B cell (primary cell): ENCODE measurements at regions not wholly inside any gene's neighbourhood (a gene's known extent, or its start where the extent isn't known, plus 50 kb on each side); places are given as distances from the start of the nearest gene placed in this dataset.

Experiments used
- ATAC-seq: fragments of 200-7000 bp; cut with Tn5 transposase; one replicate; pipeline ENCODE4 v1.10.0; 2021; ENCODE audit warnings: low read depth, mild to moderate bottlenecking, moderate number of reproducible peaks, moderate library complexity
- CTCF ChIA-PET: fragments of 350-600 bp; sonication (Branson Sonifier 250); formaldehyde crosslinking; loops from one replicate; lab custom pipeline; 2021; ENCODE audit warnings: antibody characterized with exemption, inconsistent platforms; lab: Charles Lee
- POLR2A ChIA-PET: fragments of 350-600 bp; sonication (Branson Sonifier 250); formaldehyde crosslinking; loops from one replicate; lab custom pipeline; 2021; ENCODE audit warnings: antibody characterized with exemption; lab: Charles Lee
- DNase-seq: peaks from one replicate; pipeline ENCODE4 v3.0.0; 2013
- H2AFZ ChIP-seq: 2 replicates; pipeline ENCODE4 v1.6.1; 2012; ENCODE audit warnings: mild to moderate bottlenecking, low read depth, low read length; ENCODE audit not compliant: insufficient read depth, poor library complexity, severe bottlenecking
- H3K27ac ChIP-seq, 2 donors: 1 replicate in 1 of 2; 2 replicates in 1 of 2; pipeline ENCODE4 v1.5.1; 2012 to 2013; ENCODE audit warnings: low read length in 2 of 2, mild to moderate bottlenecking in 2 of 2, moderate library complexity in 1 of 2
- H3K27me3 ChIP-seq, 4 experiments: fragments of 200-600 bp in 1 of 4; sonication (generic) in 1 of 4; replicated peaks in 1 of 4; 1 replicate in 2 of 4; 2 replicates in 2 of 4; pipeline versions ENCODE4 v1.6.1 to v1.7.0; 2013 to 2016; ENCODE audit warnings: low read length in 3 of 4, mild to moderate bottlenecking in 2 of 4, mixed read lengths in 1 of 4, moderate library complexity in 1 of 4; ENCODE audit not compliant: insufficient read depth in 4 of 4, control insufficient read depth in 3 of 4; ENCODE audit errors: control extremely low read depth in 1 of 4
- H3K36me3 ChIP-seq, 2 experiments: replicated peaks in 1 of 2; 1 replicate in 1 of 2; 2 replicates in 1 of 2; pipeline versions ENCODE4 v1.6.1 to v1.7.1; 2013; ENCODE audit warnings: low read length in 1 of 2; ENCODE audit not compliant: insufficient read depth in 2 of 2, control insufficient read depth in 1 of 2; ENCODE audit errors: control extremely low read depth in 1 of 2, extremely low read depth in 1 of 2
- H3K4me1 ChIP-seq, 2 donors: fragments of 200-600 bp in 1 of 2; sonication (generic) in 1 of 2; 1 replicate in 1 of 2; 2 replicates in 1 of 2; pipeline versions ENCODE4 v1.5.1 to v1.6.1; 2013 to 2017; ENCODE audit warnings: low read length in 2 of 2; ENCODE audit not compliant: control insufficient read depth in 2 of 2, insufficient read depth in 2 of 2
- H3K4me2 ChIP-seq: replicated peaks from 2 replicates; pipeline ENCODE3; 2012; ENCODE audit warnings: mild to moderate bottlenecking, low read depth, low read length; ENCODE audit not compliant: poor library complexity, severe bottlenecking
- H3K4me3 ChIP-seq, 5 experiments: fragments of 200-600 bp in 1 of 5; sonication (generic) in 1 of 5; 1 replicate in 3 of 5; 2 replicates in 2 of 5; pipeline versions ENCODE4 v1.5.1 to v1.7.0; 2011 to 2016; ENCODE audit warnings: low read length in 4 of 5, mild to moderate bottlenecking in 4 of 5, low read depth in 2 of 5, control low read depth in 1 of 5, moderate library complexity in 1 of 5; ENCODE audit not compliant: insufficient read depth in 1 of 5; ENCODE audit errors: control extremely low read depth in 1 of 5, extremely low read depth in 1 of 5
- H3K79me2 ChIP-seq: fragments of 200-600 bp; sonication (generic); one replicate; pipeline ENCODE4 v1.6.0; 2016; ENCODE audit warnings: low read length; ENCODE audit not compliant: control insufficient read depth, insufficient read depth
- H3K9ac ChIP-seq: fragments of 200-600 bp; sonication (generic); 2 replicates; pipeline ENCODE4 v1.6.1; 2017; ENCODE audit warnings: mild to moderate bottlenecking, low read length, moderate library complexity
- H3K9me3 ChIP-seq, 3 donors: one replicate each; pipeline versions ENCODE4 v1.6.1 to v1.7.1; 2013; ENCODE audit warnings: low read length in 2 of 3; ENCODE audit not compliant: control insufficient read depth in 2 of 3, insufficient read depth in 1 of 3; ENCODE audit errors: control extremely low read depth in 1 of 3
- H4K20me1 ChIP-seq: 2 replicates; pipeline ENCODE4 v1.6.0; 2012; ENCODE audit warnings: mild to moderate bottlenecking, low read length; ENCODE audit not compliant: insufficient read depth, control insufficient read depth, poor library complexity, severe bottlenecking
- H3K27ac Mint-ChIP-seq: one replicate; pipeline ENCODE4 v1.8.0; 2021; ENCODE audit warnings: mixed read lengths
- H3K27me3 Mint-ChIP-seq: one replicate; pipeline ENCODE4 v1.8.0; 2021; ENCODE audit warnings: mixed read lengths
- H3K4me1 Mint-ChIP-seq: one replicate; pipeline ENCODE4 v1.8.0; 2021; ENCODE audit warnings: mixed read lengths
- H3K4me3 Mint-ChIP-seq: one replicate; pipeline ENCODE4 v1.8.0; 2021; ENCODE audit warnings: mixed read lengths
- H3K9me3 Mint-ChIP-seq: one replicate; pipeline ENCODE4 v1.8.0; 2022; ENCODE audit warnings: mixed read lengths; ENCODE audit not compliant: insufficient read depth
- EZH2 ChIP-seq: IDR thresholded peaks from 2 replicates; pipeline ENCODE4 v1.6.1; 2012; ENCODE audit warnings: borderline replicate concordance, low read depth, mild to moderate bottlenecking, moderate library complexity, low read length; ENCODE audit not compliant: insufficient read depth, poor library complexity, severe bottlenecking
- WGBS: methylation state at CpG from one replicate; pipeline ENCODE4 v1.1.5; 2013; ENCODE audit warnings: missing lambda C conversion rate; ENCODE audit not compliant: insufficient coverage; 5-methylcytosine and 5-hydroxymethylcytosine counted together
- intact Hi-C: fragments of 100-400 bp; cut with micrococcal nuclease; formaldehyde crosslinking; loops from one replicate; pipeline ENCODE4 v1.10.0; 2022
- TF ChIP-seq, protein P1 (sequence below): fragments of 200-600 bp; IDR thresholded peaks from one replicate; pipeline ENCODE4 v1.8.0; 2022; ENCODE audit warnings: antibody characterized with exemption, mild to moderate bottlenecking

GRCh38 chrX:16386126-16386525 is 218.8 kb downstream of the MAGEB17 start:
- Histone ChIP-seq H3K4me3 (no peak overlapping the region), H3K79me2 (no peaks in the 10 kb centered on the region), H3K27me3 (no peaks in the 10 kb centered on the region), H3K27ac (no peak overlapping the region), H4K20me1 (no peaks in the 10 kb centered on the region), H3K9ac (no peak overlapping the region), H3K36me3 (no peaks in the 10 kb centered on the region), H3K4me2 (no peak overlapping the region), H2AFZ (no peak overlapping the region), H3K4me1 (no peaks in the 10 kb centered on the region), H3K9me3 (no peaks in the 10 kb centered on the region)
- TF ChIP-seq, protein P1, sequence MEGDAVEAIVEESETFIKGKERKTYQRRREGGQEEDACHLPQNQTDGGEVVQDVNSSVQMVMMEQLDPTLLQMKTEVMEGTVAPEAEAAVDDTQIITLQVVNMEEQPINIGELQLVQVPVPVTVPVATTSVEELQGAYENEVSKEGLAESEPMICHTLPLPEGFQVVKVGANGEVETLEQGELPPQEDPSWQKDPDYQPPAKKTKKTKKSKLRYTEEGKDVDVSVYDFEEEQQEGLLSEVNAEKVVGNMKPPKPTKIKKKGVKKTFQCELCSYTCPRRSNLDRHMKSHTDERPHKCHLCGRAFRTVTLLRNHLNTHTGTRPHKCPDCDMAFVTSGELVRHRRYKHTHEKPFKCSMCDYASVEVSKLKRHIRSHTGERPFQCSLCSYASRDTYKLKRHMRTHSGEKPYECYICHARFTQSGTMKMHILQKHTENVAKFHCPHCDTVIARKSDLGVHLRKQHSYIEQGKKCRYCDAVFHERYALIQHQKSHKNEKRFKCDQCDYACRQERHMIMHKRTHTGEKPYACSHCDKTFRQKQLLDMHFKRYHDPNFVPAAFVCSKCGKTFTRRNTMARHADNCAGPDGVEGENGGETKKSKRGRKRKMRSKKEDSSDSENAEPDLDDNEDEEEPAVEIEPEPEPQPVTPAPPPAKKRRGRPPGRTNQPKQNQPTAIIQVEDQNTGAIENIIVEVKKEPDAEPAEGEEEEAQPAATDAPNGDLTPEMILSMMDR: no peak
- no peak for TF ChIP-seq EZH2
- H3K4me1 Mint-ChIP-seq: no peaks in the 10 kb centered on the region
- intact Hi-C loops: no loop called here
- ChIA-PET CTCF (no interaction called here), POLR2A (no interaction called here)
- no peaks in the 10 kb centered on the region for H3K27me3 Mint-ChIP-seq
- no peak for ATAC-seq
- H3K27ac Mint-ChIP-seq: no peak overlapping the region
- no peak overlapping the region for H3K4me3 Mint-ChIP-seq
- H3K9me3 Mint-ChIP-seq: no peaks in the 10 kb centered on the region
- no peak for DNase-seq

DNA sequence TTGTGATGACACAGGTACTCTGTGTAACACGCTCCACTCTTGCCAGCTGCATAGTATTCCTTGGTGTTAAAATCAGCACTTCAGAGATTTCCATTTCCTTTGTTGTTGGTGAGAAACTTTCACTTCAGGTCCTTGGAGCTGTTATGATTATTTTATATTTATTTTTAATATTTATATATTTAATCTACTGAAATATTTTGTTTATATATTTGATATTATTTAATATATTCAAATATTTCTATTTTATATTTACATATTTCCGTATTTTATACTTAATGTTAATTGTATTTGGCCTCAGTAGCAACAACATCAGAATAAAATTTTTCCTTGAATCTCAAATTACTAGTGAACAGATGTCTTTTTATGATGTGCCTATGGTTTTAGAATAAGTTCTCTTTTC is 225.3 kb downstream of the MAGEB17 start:
- H3K9me3 ChIP-seq: no peaks in the 10 kb centered on the region
- H3K27ac Mint-ChIP-seq: no peak overlapping the region
- DNase-seq: no peak
- no peaks in the 10 kb centered on the region for H3K4me1 ChIP-seq
- no peaks in the 10 kb centered on the region for H3K27me3 ChIP-seq
- H3K4me1 Mint-ChIP-seq: no peaks in the 10 kb centered on the region
- no peak for TF ChIP-seq EZH2
- TF ChIP-seq, protein P1: no peak
- ChIA-PET POLR2A (no interaction called here), CTCF (no interaction called here)
- no peak overlapping the region for H2AFZ ChIP-seq
- H3K79me2 ChIP-seq: no peaks in the 10 kb centered on the region
- no peaks in the 10 kb centered on the region for H3K36me3 ChIP-seq
- no peaks in the 10 kb centered on the region for H3K27me3 Mint-ChIP-seq
- H3K4me3 ChIP-seq: no peak overlapping the region
- no peak overlapping the region for H3K9ac ChIP-seq
- H3K9me3 Mint-ChIP-seq: no peaks in the 10 kb centered on the region
- intact Hi-C loops: no loop called here
- H3K4me2 ChIP-seq: no peak overlapping the region
- WGBS: no CpG with 5 or more reads among the region's 2 CpGs
- no peak for ATAC-seq
- H3K27ac ChIP-seq: no peak overlapping the region
- no peak overlapping the region for H3K4me3 Mint-ChIP-seq
- no peaks in the 10 kb centered on the region for H4K20me1 ChIP-seq
